SK-N-SH (cell line): ENCODE measurements at regions not wholly inside any gene's neighbourhood (a gene's known extent, or its start where the extent isn't known, plus 50 kb on each side); places are given as distances from the start of the nearest gene placed in this dataset.

Source experiments
- JUND ChIP-seq: IDR thresholded peaks from 2 replicates; pipeline ENCODE4 v1.4.0; 2012
- TEAD4 ChIP-seq: IDR thresholded peaks from 2 replicates; pipeline ENCODE4 v1.4.0; 2012; ENCODE audit warnings: mild to moderate bottlenecking, borderline replicate concordance; ENCODE audit not compliant: insufficient read depth

- TF ChIP-seq JUND (no peak), TEAD4 (no peak)
Measured at GRCh38 chr3:35502699-35503098, 136.6 kb upstream of the ARPP21 start.
